ENCODE measurements at regions not wholly inside any gene's neighbourhood (a gene's known extent, or its start where the extent isn't known, plus 50 kb on each side); places are given as distances from the start of the nearest gene placed in this dataset.

GRCh38 chr2:236473691-236474090, 95.9 kb upstream of the ACKR3 start:
- TF ChIP-seq, protein P1, sequence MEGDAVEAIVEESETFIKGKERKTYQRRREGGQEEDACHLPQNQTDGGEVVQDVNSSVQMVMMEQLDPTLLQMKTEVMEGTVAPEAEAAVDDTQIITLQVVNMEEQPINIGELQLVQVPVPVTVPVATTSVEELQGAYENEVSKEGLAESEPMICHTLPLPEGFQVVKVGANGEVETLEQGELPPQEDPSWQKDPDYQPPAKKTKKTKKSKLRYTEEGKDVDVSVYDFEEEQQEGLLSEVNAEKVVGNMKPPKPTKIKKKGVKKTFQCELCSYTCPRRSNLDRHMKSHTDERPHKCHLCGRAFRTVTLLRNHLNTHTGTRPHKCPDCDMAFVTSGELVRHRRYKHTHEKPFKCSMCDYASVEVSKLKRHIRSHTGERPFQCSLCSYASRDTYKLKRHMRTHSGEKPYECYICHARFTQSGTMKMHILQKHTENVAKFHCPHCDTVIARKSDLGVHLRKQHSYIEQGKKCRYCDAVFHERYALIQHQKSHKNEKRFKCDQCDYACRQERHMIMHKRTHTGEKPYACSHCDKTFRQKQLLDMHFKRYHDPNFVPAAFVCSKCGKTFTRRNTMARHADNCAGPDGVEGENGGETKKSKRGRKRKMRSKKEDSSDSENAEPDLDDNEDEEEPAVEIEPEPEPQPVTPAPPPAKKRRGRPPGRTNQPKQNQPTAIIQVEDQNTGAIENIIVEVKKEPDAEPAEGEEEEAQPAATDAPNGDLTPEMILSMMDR (IDR thresholded peaks at IDR 0.05), result no peak
- TF ChIP-seq POLR2A (IDR thresholded peaks at IDR 0.05), result no peak
